DND-41 (cell line): ENCODE measurements at regions not wholly inside any gene's neighbourhood (a gene's known extent, or its start where the extent isn't known, plus 50 kb on each side); places are given as distances from the start of the nearest gene placed in this dataset.

Experiments
- CTCF ChIP-seq: IDR thresholded peaks from 2 replicates; pipeline ENCODE4 v1.5.1; 2012; ENCODE audit warnings: borderline replicate concordance, low read length, moderate library complexity, mild to moderate bottlenecking; ENCODE audit not compliant: poor library complexity, severe bottlenecking; ENCODE audit errors: extremely low read depth
- EZH2 ChIP-seq: IDR thresholded peaks from 3 replicates; pipeline ENCODE4 v1.6.1; 2012; ENCODE audit warnings: borderline replicate concordance, low read depth, mild to moderate bottlenecking, moderate library complexity, low read length, inconsistent platforms; ENCODE audit not compliant: severe bottlenecking

GRCh38 chr15:58244536-58244935 lies 106.4 kb downstream of the AQP9 start:
- TF ChIP-seq CTCF (no peak), EZH2 (no peak)
